Gastroesophageal sphincter (tissue), 3 donors: ENCODE measurements at regions not wholly inside any gene's neighbourhood (a gene's known extent, or its start where the extent isn't known, plus 50 kb on each side); places are given as distances from the start of the nearest gene placed in this dataset.

Source experiments
- EP300 ChIP-seq: sonication (generic); formaldehyde crosslinking; IDR thresholded peaks from one replicate; pipeline ENCODE4 v1.6.1; 2017; ENCODE audit warnings: antibody characterized with exemption, mild to moderate bottlenecking
- POLR2A ChIP-seq, 2 donors: fragments of 450-650 bp; IDR thresholded peaks; one replicate each; pipeline ENCODE4 v1.6.1; 2017; ENCODE audit warnings: antibody characterized with exemption in 2 of 2, mild to moderate bottlenecking in 2 of 2, moderate library complexity in 1 of 2
- POLR2AphosphoS5 ChIP-seq: sonication (generic); formaldehyde crosslinking; IDR thresholded peaks from one replicate; pipeline ENCODE4 v1.6.1; 2017; ENCODE audit warnings: antibody characterized with exemption
- TF ChIP-seq, protein P1 (sequence below), 4 experiments: fragments of 200-600 bp in 2 of 4; fragments of 450-650 bp in 2 of 4; sonication (generic) in 1 of 4; IDR thresholded peaks; one replicate each; pipeline ENCODE4 v1.5.1; 2017 to 2019; ENCODE audit warnings: antibody characterized with exemption in 4 of 4, mild to moderate bottlenecking in 2 of 4, moderate library complexity in 2 of 4

DNA sequence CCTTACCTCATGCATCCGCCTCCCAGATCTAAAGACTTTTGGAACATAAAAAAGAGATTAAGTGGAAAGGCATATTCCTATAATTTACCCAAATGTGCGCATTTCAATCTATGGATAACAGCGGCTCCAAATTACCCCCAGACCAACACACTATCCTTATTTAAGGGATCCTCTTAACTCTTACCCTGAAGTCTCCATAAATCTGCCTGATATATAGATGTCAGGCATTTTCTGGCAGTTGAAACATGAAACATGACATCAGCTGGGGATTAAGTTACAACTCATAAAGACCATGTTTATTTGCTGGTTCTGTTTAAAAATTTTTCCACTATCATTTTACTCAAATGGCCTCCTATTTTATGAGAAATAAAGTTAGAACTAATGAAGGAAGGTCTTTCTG is 478.5 kb upstream of the SALL1 start:
- no peak for TF ChIP-seq POLR2A (IDR thresholded peaks at IDR 0.05)
- TF ChIP-seq, protein P1, sequence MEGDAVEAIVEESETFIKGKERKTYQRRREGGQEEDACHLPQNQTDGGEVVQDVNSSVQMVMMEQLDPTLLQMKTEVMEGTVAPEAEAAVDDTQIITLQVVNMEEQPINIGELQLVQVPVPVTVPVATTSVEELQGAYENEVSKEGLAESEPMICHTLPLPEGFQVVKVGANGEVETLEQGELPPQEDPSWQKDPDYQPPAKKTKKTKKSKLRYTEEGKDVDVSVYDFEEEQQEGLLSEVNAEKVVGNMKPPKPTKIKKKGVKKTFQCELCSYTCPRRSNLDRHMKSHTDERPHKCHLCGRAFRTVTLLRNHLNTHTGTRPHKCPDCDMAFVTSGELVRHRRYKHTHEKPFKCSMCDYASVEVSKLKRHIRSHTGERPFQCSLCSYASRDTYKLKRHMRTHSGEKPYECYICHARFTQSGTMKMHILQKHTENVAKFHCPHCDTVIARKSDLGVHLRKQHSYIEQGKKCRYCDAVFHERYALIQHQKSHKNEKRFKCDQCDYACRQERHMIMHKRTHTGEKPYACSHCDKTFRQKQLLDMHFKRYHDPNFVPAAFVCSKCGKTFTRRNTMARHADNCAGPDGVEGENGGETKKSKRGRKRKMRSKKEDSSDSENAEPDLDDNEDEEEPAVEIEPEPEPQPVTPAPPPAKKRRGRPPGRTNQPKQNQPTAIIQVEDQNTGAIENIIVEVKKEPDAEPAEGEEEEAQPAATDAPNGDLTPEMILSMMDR (IDR thresholded peaks at IDR 0.05), result no peak
- no peak for TF ChIP-seq POLR2AphosphoS5
- TF ChIP-seq EP300, result no peak
